AG04449 (cell line): ENCODE measurements at regions not wholly inside any gene's neighbourhood (a gene's known extent, or its start where the extent isn't known, plus 50 kb on each side); places are given as distances from the start of the nearest gene placed in this dataset.

Experiments used
- CTCF ChIA-PET: fragments of 350-600 bp; formaldehyde crosslinking; extraction: SDS; loops from one replicate; lab custom pipeline; 2021; ENCODE audit warnings: antibody characterized with exemption; lab: Yijun Ruan, JAX
- POLR2A ChIA-PET: fragments of 400-600, 350-600 bp; formaldehyde crosslinking; extraction: SDS; loops from one replicate; lab custom pipeline; 2020; ENCODE audit warnings: antibody characterized with exemption, inconsistent platforms; lab: Yijun Ruan, JAX
- DNase-seq: peaks from one replicate; pipeline ENCODE4 v3.0.0-alpha.2; 2010; ENCODE audit warnings: low read depth, low spot score
- H3K4me3 ChIP-seq: 2 replicates; pipeline ENCODE4 v1.5.1; 2011; ENCODE audit warnings: low read depth, mild to moderate bottlenecking, control low read depth, low read length
- CTCF ChIP-seq: IDR thresholded peaks from one replicate; pipeline ENCODE4 v1.5.1; 2011; ENCODE audit warnings: mild to moderate bottlenecking, moderate library complexity, low read length, control low read depth, inconsistent platforms; ENCODE audit not compliant: insufficient read depth; ENCODE audit errors: missing control alignments

GRCh38 chr3:150067561-150067960, 96.9 kb upstream of the PFN2 start:
- no peak for DNase-seq
- ChIA-PET POLR2A (no interaction called here), CTCF (no interaction called here)
- H3K4me3 ChIP-seq = no peak overlapping the region
- no peak for TF ChIP-seq CTCF

DNA sequence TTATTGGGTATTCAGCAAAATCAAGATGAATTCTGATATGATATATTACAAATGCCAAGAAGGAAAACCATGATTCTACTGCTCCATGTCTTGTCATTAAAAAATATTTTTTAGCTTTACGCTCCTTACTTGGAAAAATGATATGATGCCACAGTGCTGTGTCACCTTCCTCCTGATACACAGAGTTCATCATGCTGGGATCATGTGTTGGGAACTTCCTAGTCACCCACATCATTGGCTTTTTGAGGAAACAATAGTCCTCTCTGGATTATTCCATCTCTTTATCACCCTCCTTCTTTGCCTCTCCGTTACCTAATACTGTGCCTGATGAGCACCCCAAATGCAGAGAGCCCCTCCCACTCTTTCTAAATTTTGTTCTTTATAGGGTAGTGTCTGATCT, 94.3 kb upstream of the PFN2 start:
- ChIA-PET CTCF (no interaction called here), POLR2A (no interaction called here)
- no peak for TF ChIP-seq CTCF

GRCh38 chr3:150063237-150063636, 92.5 kb upstream of the PFN2 start:
- ChIA-PET POLR2A (no interaction called here), CTCF (interaction anchor here (1.3 kb wide), 1 partner anchor 13 kb away, joined by 3 read pairs; no protein-coding TSS in a partner anchor)
- H3K4me3 ChIP-seq = no peak overlapping the region
- no peak for TF ChIP-seq CTCF
- no peak for DNase-seq

More for the DNA sequence above, 94.3 kb upstream of the PFN2 start:
- DNase-seq = no peak
- H3K4me3 ChIP-seq = no peak overlapping the region

- DNase-seq = no peak
- ChIA-PET POLR2A (no interaction called here), CTCF (interaction anchor here (0.6 kb wide), 1 partner anchor 78 kb away, joined by 3 read pairs; no protein-coding TSS in a partner anchor)
- H3K4me3 ChIP-seq = peak overlapping the region; percentile 12; the same call in 1 of the 2 replicates
- TF ChIP-seq CTCF = no peak
These were observed 91.8 kb upstream of the PFN2 start for GRCh38 chr3:150062492-150062891.

DNA sequence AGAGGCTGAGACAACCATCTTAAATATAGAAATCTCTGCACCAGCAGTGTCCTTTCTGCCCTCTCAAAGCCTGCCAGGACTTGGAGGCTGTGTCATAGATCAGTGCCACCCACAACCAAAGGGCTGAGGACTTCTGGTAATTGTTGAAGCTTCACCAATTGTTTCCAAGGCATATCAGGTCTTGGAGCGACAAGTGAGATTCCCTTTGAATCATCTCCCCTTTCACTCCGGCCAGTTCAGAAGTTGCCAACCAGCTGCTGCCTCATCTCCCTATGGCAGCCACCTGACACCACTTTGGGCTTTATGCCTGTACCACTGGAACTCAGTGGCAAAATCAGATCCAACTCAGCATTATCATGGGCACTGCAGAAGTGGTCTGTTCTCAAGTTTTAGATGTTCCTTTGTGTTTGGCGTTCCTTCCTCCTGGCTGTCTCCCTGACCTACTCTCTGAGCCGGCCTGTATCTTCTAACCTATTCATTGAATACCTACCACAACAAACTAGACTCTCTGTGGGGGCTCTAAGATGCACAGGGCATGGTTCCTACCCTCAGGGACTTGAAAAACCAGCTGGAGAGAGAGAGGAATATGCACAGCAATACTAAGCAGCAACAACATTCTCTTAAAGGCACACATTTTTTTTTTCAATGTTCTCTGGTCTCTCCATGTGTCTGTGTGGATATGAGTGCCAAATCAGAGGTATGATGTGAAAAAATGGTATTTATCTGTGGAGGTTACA, 90.8 kb upstream of the PFN2 start:
- POLR2A ChIA-PET = no interaction called here
- DNase-seq = no peak
- TF ChIP-seq CTCF = no peak
- no peak overlapping the region for H3K4me3 ChIP-seq
- CTCF ChIA-PET = interaction anchor here (0.8 to 1.0 kb wide), 3 partner anchors 13 to 123 kb away, joined by 3 read pairs; no protein-coding TSS in a partner anchor

DNA sequence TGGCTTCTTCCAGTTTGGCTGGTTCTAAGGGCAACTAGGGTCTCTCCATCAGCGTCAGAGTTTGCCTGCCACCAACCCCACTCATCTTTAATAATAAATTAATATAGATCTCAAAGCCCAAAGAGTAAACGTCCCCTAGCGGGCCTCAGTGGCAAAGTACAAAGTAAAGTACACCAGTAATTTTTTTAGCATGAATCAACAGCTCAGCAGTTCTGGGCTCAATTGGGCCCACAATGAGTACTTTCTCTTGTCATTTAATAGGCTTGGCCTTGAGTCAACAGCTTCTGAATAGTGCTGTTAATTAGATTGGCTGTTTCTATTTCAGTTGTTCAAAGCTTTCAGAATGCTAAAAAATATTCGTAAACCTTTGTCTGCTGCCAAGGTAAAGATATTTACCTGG, 89.0 kb upstream of the PFN2 start:
- TF ChIP-seq CTCF = no peak
- ChIA-PET CTCF (no interaction called here), POLR2A (interaction anchor here (0.6 kb wide), 1 partner anchor 439 kb away, joined by 3 read pairs; no protein-coding TSS in a partner anchor)
- H3K4me3 ChIP-seq = no peak overlapping the region
- no peak for DNase-seq
